GM12878 (cell line): ENCODE measurements at regions not wholly inside any gene's neighbourhood (a gene's known extent, or its start where the extent isn't known, plus 50 kb on each side); places are given as distances from the start of the nearest gene placed in this dataset.
A peak's percentile ranks its signal among the peaks of the same experiment; 100 is the strongest.

Source experiments
- ATAC-seq: fragments of 200-7000 bp; cut with Tn5 transposase; 3 replicates; pipeline ENCODE4 v1.9.1; 2020; ENCODE audit warnings: mild to moderate bottlenecking, moderate library complexity
- BruUV-seq: library from RNA; stranded (reverse); fragments of 400-500 nt; replicated peaks from 2 replicates; lab custom pipeline; 2021; lab: Mats Ljungman, UMichigan
- CTCF ChIA-PET: fragments of 300-600 bp; sonication (Branson Sonifier 250); formaldehyde crosslinking; extraction: SDS; loops from one replicate; lab custom pipeline; 2021; ENCODE audit warnings: inconsistent platforms; lab: Yijun Ruan, JAX
- POLR2A ChIA-PET: fragments of 350-600 bp; formaldehyde crosslinking; extraction: SDS; loops from one replicate; lab custom pipeline; 2021; ENCODE audit warnings: inconsistent platforms; lab: Charles Lee
- RAD21 ChIA-PET: fragments of 300-600 bp; sonication (Branson Sonifier 250); formaldehyde crosslinking; loops from one replicate; lab custom pipeline; 2023; ENCODE audit warnings: antibody characterized with exemption; ENCODE audit not compliant: unreplicated experiment; lab: Charles Lee
- SMC1A ChIA-PET: fragments of 300-600 bp; sonication (Branson Sonifier 250); formaldehyde crosslinking; loops from one replicate; lab custom pipeline; 2023; ENCODE audit not compliant: unreplicated experiment, uncharacterized antibody; lab: Charles Lee
- DNase-seq: peaks from one replicate; pipeline ENCODE4 v3.0.0-alpha.2; 2011; ENCODE audit warnings: low read depth, low spot score
- FAIRE-seq: peaks from 3 replicates; lab custom pipeline; 2011; peaks lifted over from hg19 to GRCh38; lab: Jason Lieb, UNC
- H2AFZ ChIP-seq: 2 replicates; pipeline ENCODE4 v1.6.0; 2011; ENCODE audit warnings: low read depth, low read length, control low read depth; ENCODE audit not compliant: control insufficient read depth
- H3K27ac ChIP-seq: 2 replicates; pipeline ENCODE4 v1.5.1; 2011; ENCODE audit warnings: control low read depth; ENCODE audit not compliant: control insufficient read depth, insufficient read depth
- H3K27me3 ChIP-seq, 2 experiments: replicated peaks in 1 of 2; 2 replicates each; pipeline versions ENCODE4 v1.6.0 to v1.6.1; 2011; ENCODE audit warnings: low read length in 1 of 2; ENCODE audit not compliant: control insufficient read depth in 2 of 2, insufficient read depth in 2 of 2
- H3K36me3 ChIP-seq, 2 experiments: 2 replicates each; pipeline ENCODE4 v1.5.1; 2011; ENCODE audit warnings: low read length in 1 of 2; ENCODE audit not compliant: control insufficient read depth in 2 of 2, insufficient read depth in 2 of 2
- H3K4me1 ChIP-seq: 2 replicates; pipeline ENCODE4 v1.6.1; 2011; ENCODE audit warnings: mild to moderate bottlenecking, low read length, moderate library complexity, mixed read lengths; ENCODE audit not compliant: control insufficient read depth, insufficient read depth
- H3K4me2 ChIP-seq: 2 replicates; pipeline ENCODE4 v1.6.0; 2011; ENCODE audit warnings: control low read depth; ENCODE audit not compliant: control insufficient read depth, insufficient read depth
- H3K4me3 ChIP-seq: fragments of 200-600 bp; sonication (generic); 2 replicates; pipeline ENCODE4 v1.5.1; 2016
- H3K79me2 ChIP-seq: 2 replicates; pipeline ENCODE4 v1.6.0; 2011; ENCODE audit warnings: low read length; ENCODE audit not compliant: control insufficient read depth, insufficient read depth
- H3K9ac ChIP-seq: 2 replicates; pipeline ENCODE4 v1.8.0; 2011; ENCODE audit warnings: low read length, control low read depth, mixed read lengths; ENCODE audit not compliant: control insufficient read depth, insufficient read depth
- H3K9me3 ChIP-seq: replicated peaks from 3 replicates; pipeline ENCODE4 v1.5.1; 2011; ENCODE audit warnings: mild to moderate bottlenecking, low read length; ENCODE audit not compliant: control insufficient read depth, insufficient read depth
- H4K20me1 ChIP-seq: 2 replicates; pipeline ENCODE4 v1.6.0; 2011; ENCODE audit not compliant: control insufficient read depth, insufficient read depth
- IRF4 ChIP-seq: IDR thresholded peaks from 2 replicates; pipeline ENCODE4 v1.6.1; 2011; ENCODE audit warnings: low read depth, low read length
- RAD21 ChIP-seq: IDR thresholded peaks from 2 replicates; pipeline ENCODE4 v1.6.1; 2011; ENCODE audit warnings: mild to moderate bottlenecking, low read depth, low read length, moderate library complexity; ENCODE audit not compliant: insufficient read depth
- SMAD1 ChIP-seq: fragments of 450-650 bp; IDR thresholded peaks from 2 replicates; pipeline ENCODE4 v1.6.1; 2018; ENCODE audit warnings: mild to moderate bottlenecking, low read depth; ENCODE audit not compliant: partially characterized antibody
- SMARCA5 ChIP-seq: fragments of 450-650 bp; IDR thresholded peaks from 2 replicates; pipeline ENCODE4 v1.6.1; 2017; ENCODE audit warnings: mild to moderate bottlenecking
- SREBF2 ChIP-seq: IDR thresholded peaks from 2 replicates; pipeline ENCODE4 v1.6.1; 2012; ENCODE audit warnings: mild to moderate bottlenecking, low read length
- WGBS: methylation state at CpG from one replicate; pipeline ENCODE4 v1.1.6; 2016; ENCODE audit warnings: low lambda C conversion rate; ENCODE audit not compliant: insufficient replicate concordance, insufficient coverage; ENCODE audit errors: missing lambda C conversion rate; 5-methylcytosine and 5-hydroxymethylcytosine counted together
- in situ Hi-C: fragments of 300-500 bp; cut with MboI; formaldehyde crosslinking; loops from 9 replicates; pipeline ENCODE4 v1.14.3; 2018; ENCODE audit warnings: mixed read lengths
- intact Hi-C: fragments of 100-400 bp; cut with micrococcal nuclease; formaldehyde crosslinking; loops from one replicate; pipeline ENCODE4 v1.14.2; 2022; ENCODE audit not compliant: unreplicated experiment
- TF ChIP-seq, protein P1 (sequence below): fragments of 450-650 bp; IDR thresholded peaks from 2 replicates; pipeline ENCODE4 v1.6.1; 2017; ENCODE audit warnings: borderline replicate concordance
- TF ChIP-seq, protein P2 (sequence below), 3 experiments: IDR thresholded peaks in 2 of 3; conservative IDR thresholded peaks in 1 of 3; 2 replicates each; pipeline ENCODE4 v1.5.1; 2011; ENCODE audit warnings: low read depth in 3 of 3, low read length in 3 of 3, mild to moderate bottlenecking in 3 of 3, control low read depth in 2 of 3, moderate library complexity in 2 of 3, inconsistent platforms in 1 of 3, mixed read lengths in 1 of 3; ENCODE audit not compliant: control insufficient read depth in 2 of 3, insufficient read depth in 1 of 3; ENCODE audit errors: extremely low read depth in 1 of 3

- DNase-seq = no peak
- in situ Hi-C loops (no loop called here), intact Hi-C loops (no loop called here)
- BruUV-seq = no TSS peak
- Histone ChIP-seq H3K79me2 (no peaks in the 10 kb centered on the region), H4K20me1 (no peaks in the 10 kb centered on the region), H3K27me3 (peaks cover 0 to 6% of the 10 kb centered on the region in 2 experiments; a peak in 1 of 4 replicates), H2AFZ (no peak overlapping the region), H3K4me1 (no peaks in the 10 kb centered on the region), H3K27ac (no peak overlapping the region), H3K9ac (no peak overlapping the region), H3K4me3 (no peak overlapping the region), H3K9me3 (no peaks in the 10 kb centered on the region), H3K36me3 (no peaks in the 10 kb centered on the region), H3K4me2 (no peak overlapping the region)
- ChIA-PET SMC1A (interaction anchor here (0.7 kb wide), 1 partner anchor 807 kb away, joined by 3 read pairs; no protein-coding TSS in a partner anchor), CTCF (no interaction called here), RAD21 (no interaction called here), POLR2A (no interaction called here)
- ATAC-seq = peak; percentile 57; the same call in 2 of the 3 replicates
- WGBS = 0% methylated on average over 1 of the region's 1 CpG
- FAIRE-seq = no peak
- no peak for TF ChIP-seq SMAD1
- TF ChIP-seq, protein P1, sequence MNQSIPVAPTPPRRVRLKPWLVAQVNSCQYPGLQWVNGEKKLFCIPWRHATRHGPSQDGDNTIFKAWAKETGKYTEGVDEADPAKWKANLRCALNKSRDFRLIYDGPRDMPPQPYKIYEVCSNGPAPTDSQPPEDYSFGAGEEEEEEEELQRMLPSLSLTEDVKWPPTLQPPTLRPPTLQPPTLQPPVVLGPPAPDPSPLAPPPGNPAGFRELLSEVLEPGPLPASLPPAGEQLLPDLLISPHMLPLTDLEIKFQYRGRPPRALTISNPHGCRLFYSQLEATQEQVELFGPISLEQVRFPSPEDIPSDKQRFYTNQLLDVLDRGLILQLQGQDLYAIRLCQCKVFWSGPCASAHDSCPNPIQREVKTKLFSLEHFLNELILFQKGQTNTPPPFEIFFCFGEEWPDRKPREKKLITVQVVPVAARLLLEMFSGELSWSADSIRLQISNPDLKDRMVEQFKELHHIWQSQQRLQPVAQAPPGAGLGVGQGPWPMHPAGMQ = no peak
- no peak for TF ChIP-seq SMARCA5
- peak; percentile 45 for TF ChIP-seq RAD21
- TF ChIP-seq IRF4 = no peak
- TF ChIP-seq SREBF2 = no peak
- TF ChIP-seq, protein P2, sequence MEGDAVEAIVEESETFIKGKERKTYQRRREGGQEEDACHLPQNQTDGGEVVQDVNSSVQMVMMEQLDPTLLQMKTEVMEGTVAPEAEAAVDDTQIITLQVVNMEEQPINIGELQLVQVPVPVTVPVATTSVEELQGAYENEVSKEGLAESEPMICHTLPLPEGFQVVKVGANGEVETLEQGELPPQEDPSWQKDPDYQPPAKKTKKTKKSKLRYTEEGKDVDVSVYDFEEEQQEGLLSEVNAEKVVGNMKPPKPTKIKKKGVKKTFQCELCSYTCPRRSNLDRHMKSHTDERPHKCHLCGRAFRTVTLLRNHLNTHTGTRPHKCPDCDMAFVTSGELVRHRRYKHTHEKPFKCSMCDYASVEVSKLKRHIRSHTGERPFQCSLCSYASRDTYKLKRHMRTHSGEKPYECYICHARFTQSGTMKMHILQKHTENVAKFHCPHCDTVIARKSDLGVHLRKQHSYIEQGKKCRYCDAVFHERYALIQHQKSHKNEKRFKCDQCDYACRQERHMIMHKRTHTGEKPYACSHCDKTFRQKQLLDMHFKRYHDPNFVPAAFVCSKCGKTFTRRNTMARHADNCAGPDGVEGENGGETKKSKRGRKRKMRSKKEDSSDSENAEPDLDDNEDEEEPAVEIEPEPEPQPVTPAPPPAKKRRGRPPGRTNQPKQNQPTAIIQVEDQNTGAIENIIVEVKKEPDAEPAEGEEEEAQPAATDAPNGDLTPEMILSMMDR (IDR thresholded peaks at IDR 0.05 in 2 of 3, conservative IDR thresholded peaks at IDR 0.05 in 1 of 3; ENCODE audit: control insufficient read depth in 2 of 3, extremely low read depth in 1 of 3, insufficient read depth in 1 of 3, low read depth in 3 of 3, low read length in 3 of 3) = peak; percentile 25 to 33 (median 30); a peak in 3 of 6 replicates
Observed at GRCh38 chr6:156378853-156379252, 398.3 kb upstream of the ARID1B start.
